ENCODE measurements at regions not wholly inside any gene's neighbourhood (a gene's known extent, or its start where the extent isn't known, plus 50 kb on each side); places are given as distances from the start of the nearest gene placed in this dataset.
"Not testable (repeated sequence)": the region's sequence is repeated elsewhere in the genome, so short reads cannot be mapped to it uniquely, and the experiment has no call there.

- no peaks in the 10 kb centered on the region for H3K27me3 ChIP-seq
- H3K27ac ChIP-seq = no peak overlapping the region
- DNase-seq = peak in 1 of 2 donors; percentile 8
- WGBS, 2 donors = 84 to 90% methylated on average over 14 to 19 of the region's 19 CpGs
- no peaks in the 10 kb centered on the region for H3K36me3 ChIP-seq
- H3K4me3 ChIP-seq = no peak overlapping the region
- TF ChIP-seq EP300 (IDR thresholded peaks at IDR 0.05) (no peak), POLR2A (IDR thresholded peaks at IDR 0.05) (no peak), CTCF (IDR thresholded peaks at IDR 0.05) (no peak), POLR2AphosphoS5 (IDR thresholded peaks at IDR 0.05) (no peak)
- ATAC-seq (ENCODE audit: low FRiP score in 2 of 2) = no peak
- H3K9me3 ChIP-seq = no peaks in the 10 kb centered on the region
- H3K4me1 ChIP-seq = no peaks in the 10 kb centered on the region
Measured at GRCh38 chr20:26135325-26136110, 438.9 kb upstream of the ZNF337 start.

- Histone ChIP-seq H3K4me3 (no peak overlapping the region), H3K36me3 (no peaks in the 10 kb centered on the region), H3K27ac (no peak overlapping the region), H3K9me3 (no peaks in the 10 kb centered on the region), H3K27me3 (no peaks in the 10 kb centered on the region), H3K4me1 (no peaks in the 10 kb centered on the region)
- DNase-seq (peak in 1 of 2 donors; percentile 32), ATAC-seq (ENCODE audit: low FRiP score in 2 of 2) (no peak)
- TF ChIP-seq EP300 (IDR thresholded peaks at IDR 0.05) (no peak), POLR2A (IDR thresholded peaks at IDR 0.05) (no peak), CTCF (IDR thresholded peaks at IDR 0.05) (no peak), POLR2AphosphoS5 (IDR thresholded peaks at IDR 0.05) (no peak)
- WGBS, 2 donors = 92 to 96% methylated on average over 9 to 10 of the region's 10 CpGs
Measured at GRCh38 chr20:26134606-26135005, 438.0 kb upstream of the ZNF337 start.

GRCh38 chr20:26133794-26134193 is 437.1 kb upstream of the ZNF337 start:
- not testable (repeated sequence) for H3K9me3 ChIP-seq; ATAC-seq (ENCODE audit: low FRiP score in 2 of 2); H3K4me1 ChIP-seq; H3K27me3 ChIP-seq; H3K27ac ChIP-seq; H3K4me3 ChIP-seq; H3K36me3 ChIP-seq
- WGBS, 2 donors = 83 to 90% methylated on average over 9 to 11 of the region's 12 CpGs
- peak in 1 of 2 donors; percentile 45 for DNase-seq

- not testable (repeated sequence) for DNase-seq; H3K27ac ChIP-seq; H3K27me3 ChIP-seq; H3K4me1 ChIP-seq; H3K9me3 ChIP-seq; H3K4me3 ChIP-seq; H3K36me3 ChIP-seq; ATAC-seq (ENCODE audit: low FRiP score in 2 of 2)
- 64 to 69% methylated on average over 2 of the region's 2 CpGs for WGBS, 2 donors
Measured at GRCh38 chr20:26120920-26121319, 424.3 kb upstream of the ZNF337 start.

- not testable (repeated sequence) for H3K27me3 ChIP-seq; H3K4me3 ChIP-seq; H3K9me3 ChIP-seq; H3K4me1 ChIP-seq; H3K36me3 ChIP-seq; ATAC-seq (ENCODE audit: low FRiP score in 2 of 2); H3K27ac ChIP-seq; DNase-seq
- 67 to 78% methylated on average over 1 of the region's 1 CpG for WGBS, 2 donors
Measured at GRCh38 chr20:26094498-26094897, 397.8 kb upstream of the ZNF337 start.

GRCh38 chr20:26091921-26092320 is 395.3 kb upstream of the ZNF337 start:
- 81 to 87% methylated on average over 7 of the region's 7 CpGs for WGBS, 2 donors
- ATAC-seq (ENCODE audit: low FRiP score in 2 of 2); DNase-seq; H3K27ac ChIP-seq; H3K27me3 ChIP-seq; H3K4me1 ChIP-seq; H3K36me3 ChIP-seq; H3K9me3 ChIP-seq; H3K4me3 ChIP-seq: not testable (repeated sequence)

GRCh38 chr20:26086195-26086594 is 389.5 kb upstream of the ZNF337 start:
- ATAC-seq (ENCODE audit: low FRiP score in 2 of 2); DNase-seq: not testable (repeated sequence)
- WGBS, 2 donors = no CpG with 5 or more reads among the region's 5 CpGs

GRCh38 chr20:26073972-26074371 is 377.3 kb upstream of the ZNF337 start:
- ATAC-seq (ENCODE audit: low FRiP score in 2 of 2) = peak in 1 of 2 donors; percentile 59
- not testable (repeated sequence) for H3K27ac ChIP-seq, DNase-seq, H3K4me1 ChIP-seq, H3K4me3 ChIP-seq, H3K36me3 ChIP-seq, H3K27me3 ChIP-seq, H3K9me3 ChIP-seq
- 87 to 89% methylated on average over 4 of the region's 4 CpGs for WGBS, 2 donors

More at GRCh38 chr20:26086195-26086594, 389.5 kb upstream of the ZNF337 start:
- H3K27me3 ChIP-seq, H3K36me3 ChIP-seq, H3K27ac ChIP-seq, H3K9me3 ChIP-seq, H3K4me1 ChIP-seq, H3K4me3 ChIP-seq: not testable (repeated sequence)

- not testable (repeated sequence) for H3K9me3 ChIP-seq; H3K27me3 ChIP-seq; ATAC-seq (ENCODE audit: low FRiP score in 2 of 2); H3K4me1 ChIP-seq; H3K36me3 ChIP-seq; H3K4me3 ChIP-seq; DNase-seq; H3K27ac ChIP-seq
- WGBS, 2 donors = no CpG with 5 or more reads among the region's 28 CpGs
Measured at GRCh38 chr20:26059324-26059723, 362.7 kb upstream of the ZNF337 start.

GRCh38 chr20:26058446-26058845 is 361.8 kb upstream of the ZNF337 start:
- not testable (repeated sequence) for H3K9me3 ChIP-seq; H3K4me1 ChIP-seq; H3K27ac ChIP-seq; ATAC-seq (ENCODE audit: low FRiP score in 2 of 2); H3K27me3 ChIP-seq; H3K36me3 ChIP-seq; H3K4me3 ChIP-seq; DNase-seq
- WGBS, 2 donors = no CpG with 5 or more reads among the region's 10 CpGs

Measured in upper lobe of left lung (tissue), 6 donors.